Raji (cell line): ENCODE measurements at regions not wholly inside any gene's neighbourhood (a gene's known extent, or its start where the extent isn't known, plus 50 kb on each side); places are given as distances from the start of the nearest gene placed in this dataset.

Source experiments
- POLR2A ChIP-seq: IDR thresholded peaks from 2 replicates; pipeline ENCODE4 v1.6.1; 2011; ENCODE audit warnings: low read depth, low read length, control low read depth; ENCODE audit not compliant: insufficient read depth

DNA sequence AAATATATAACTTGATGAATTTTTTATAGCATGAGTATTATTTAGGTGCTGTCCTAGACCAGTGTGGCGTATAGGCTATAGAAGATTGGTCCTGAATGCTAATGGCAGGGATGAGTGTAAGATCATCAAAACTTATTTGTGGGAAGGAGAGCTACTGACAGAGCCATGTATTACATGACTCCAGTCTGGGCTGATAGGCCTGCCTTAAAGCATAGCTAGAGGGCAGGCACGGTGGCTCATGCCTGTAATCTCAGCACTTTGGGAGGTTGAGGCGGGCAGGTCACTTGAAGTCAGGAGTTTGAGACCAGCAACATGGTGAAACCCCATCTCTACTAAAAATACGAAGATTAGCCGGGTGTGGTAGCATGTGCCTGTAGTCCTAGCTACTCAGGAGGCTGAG lies 198.1 kb upstream of the KLF14 start:
- TF ChIP-seq POLR2A: no peak

- TF ChIP-seq POLR2A: no peak
Observed at GRCh38 chr7:130932667-130933432, 198.8 kb upstream of the KLF14 start.

GRCh38 chr7:130933919-130934318 lies 199.9 kb upstream of the KLF14 start:
- no peak for TF ChIP-seq POLR2A

DNA sequence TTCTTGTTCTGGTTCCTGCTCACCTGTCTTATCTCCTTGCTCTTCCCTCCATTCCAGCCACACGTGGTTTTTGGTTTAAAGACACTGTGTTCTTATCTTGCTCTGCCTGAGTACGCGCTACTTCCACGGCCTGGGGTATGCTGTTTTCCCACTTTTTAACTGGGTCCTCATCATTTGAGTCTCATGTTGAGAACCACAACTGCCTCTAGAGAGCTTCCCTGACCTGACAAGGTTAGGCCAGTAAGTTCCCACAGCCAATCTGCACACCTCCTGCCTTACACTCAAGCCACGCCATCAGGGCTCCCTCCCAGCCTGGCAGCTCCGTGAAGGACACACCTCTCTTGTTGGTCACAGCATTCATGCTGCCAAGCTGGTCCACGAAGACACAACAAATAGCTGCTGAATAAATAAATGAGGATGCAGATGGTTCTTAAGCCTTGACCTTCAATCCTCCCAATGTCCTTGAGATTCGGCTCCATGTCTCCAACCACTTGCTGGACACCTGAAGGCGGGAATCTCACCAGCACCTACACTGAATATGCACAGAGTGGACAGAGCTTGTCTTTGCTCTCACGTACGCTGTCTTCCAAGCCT lies 201.7 kb upstream of the KLF14 start:
- no peak for TF ChIP-seq POLR2A

GRCh38 chr7:130936202-130936931 lies 202.4 kb upstream of the KLF14 start:
- no peak for TF ChIP-seq POLR2A

DNA sequence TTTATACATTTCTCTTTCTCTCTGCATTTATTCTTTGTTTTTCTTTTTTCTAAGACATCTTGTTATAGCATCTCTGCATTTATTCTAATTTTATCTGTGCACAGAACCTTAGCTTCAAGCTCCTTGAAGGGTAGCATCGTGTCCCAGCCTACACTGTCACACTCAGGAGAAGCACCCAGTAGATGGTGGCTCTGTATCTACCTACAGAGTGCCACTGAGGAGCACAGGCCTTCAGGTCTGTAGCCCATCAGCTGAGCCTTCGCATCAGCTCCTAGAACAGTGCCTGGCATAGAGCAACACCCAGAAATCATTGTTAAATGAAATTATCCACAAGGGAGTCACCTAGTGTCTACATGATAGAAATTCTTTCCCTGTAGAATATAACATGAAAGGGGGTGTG lies 203.0 kb upstream of the KLF14 start:
- no peak for TF ChIP-seq POLR2A

DNA sequence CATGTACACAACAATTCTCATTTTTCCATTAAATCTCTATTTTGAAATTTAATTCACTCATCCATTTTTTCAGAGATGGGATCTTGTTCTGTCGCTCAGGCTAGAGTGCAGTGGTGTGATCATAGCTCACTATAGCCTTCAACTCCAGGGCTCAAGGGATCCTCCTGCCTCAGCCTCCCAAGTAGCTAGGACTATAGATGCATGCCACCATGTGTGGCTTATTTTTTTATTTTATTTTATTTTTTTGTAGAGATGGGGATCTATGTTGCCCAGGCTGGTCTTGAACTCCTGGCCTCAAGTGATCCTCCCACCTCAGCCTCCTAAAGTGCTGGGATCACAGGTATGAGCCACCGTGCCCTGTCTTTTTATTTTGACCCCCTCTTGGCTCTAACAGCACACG lies 203.8 kb upstream of the KLF14 start:
- TF ChIP-seq POLR2A: no peak

GRCh38 chr7:130938661-130939060 lies 204.7 kb upstream of the KLF14 start:
- no peak for TF ChIP-seq POLR2A

DNA sequence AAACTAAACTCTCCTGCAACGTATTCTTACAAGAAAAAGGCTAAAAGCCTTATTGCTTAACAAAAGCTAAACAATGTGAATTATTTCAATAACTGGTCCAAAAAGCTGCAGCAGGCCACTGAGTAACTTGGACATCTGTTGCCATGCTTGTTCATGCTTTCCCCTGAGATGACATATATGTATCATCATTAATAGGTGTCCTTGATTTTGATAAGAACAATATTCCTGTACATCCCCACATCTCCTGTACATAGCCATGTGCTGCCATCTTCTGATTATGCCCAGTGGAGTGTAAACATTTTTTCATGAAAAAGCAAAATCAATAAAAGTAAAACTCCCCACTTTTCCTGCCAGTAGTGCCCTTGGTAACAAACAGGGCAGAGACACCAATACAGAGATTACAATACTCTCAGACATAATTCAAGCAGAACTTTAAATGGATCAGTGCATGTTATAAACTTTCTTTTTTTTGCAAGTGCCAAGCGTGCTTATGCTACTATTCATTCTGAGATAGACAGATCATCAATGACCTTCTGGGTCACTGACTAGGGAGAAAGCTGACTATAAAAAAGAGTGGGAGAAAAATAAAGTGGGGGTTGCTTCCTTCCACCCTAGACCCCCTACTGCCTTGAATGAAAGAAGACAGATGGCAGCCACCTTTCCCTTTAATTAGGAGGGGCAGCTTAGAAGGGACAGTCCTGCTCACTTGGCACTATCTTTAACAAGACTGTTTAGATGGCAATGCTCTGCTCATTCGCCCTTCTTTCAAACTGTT lies 205.5 kb upstream of the KLF14 start:
- no peak for TF ChIP-seq POLR2A

GRCh38 chr7:130940326-130940725 lies 206.3 kb upstream of the KLF14 start:
- TF ChIP-seq POLR2A: no peak

DNA sequence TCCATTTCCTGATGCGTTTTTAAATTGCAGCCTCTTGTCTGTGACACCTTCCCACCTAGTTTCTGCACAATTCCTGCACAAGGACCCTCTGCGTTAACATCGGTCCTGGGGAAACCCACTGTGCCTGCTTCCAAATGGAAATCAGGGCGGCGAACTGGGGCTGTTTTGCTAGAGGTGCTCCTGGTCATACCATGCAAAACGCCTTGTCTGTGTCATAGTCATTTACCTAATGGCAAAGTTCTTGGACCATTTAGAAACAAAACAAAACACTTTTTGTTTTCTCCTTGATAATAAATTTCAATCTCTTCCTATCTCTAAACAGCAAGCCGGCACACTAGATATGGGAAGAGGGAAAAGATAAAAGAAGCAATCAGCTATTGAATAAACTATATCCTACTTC lies 206.9 kb upstream of the KLF14 start:
- TF ChIP-seq POLR2A: no peak

DNA sequence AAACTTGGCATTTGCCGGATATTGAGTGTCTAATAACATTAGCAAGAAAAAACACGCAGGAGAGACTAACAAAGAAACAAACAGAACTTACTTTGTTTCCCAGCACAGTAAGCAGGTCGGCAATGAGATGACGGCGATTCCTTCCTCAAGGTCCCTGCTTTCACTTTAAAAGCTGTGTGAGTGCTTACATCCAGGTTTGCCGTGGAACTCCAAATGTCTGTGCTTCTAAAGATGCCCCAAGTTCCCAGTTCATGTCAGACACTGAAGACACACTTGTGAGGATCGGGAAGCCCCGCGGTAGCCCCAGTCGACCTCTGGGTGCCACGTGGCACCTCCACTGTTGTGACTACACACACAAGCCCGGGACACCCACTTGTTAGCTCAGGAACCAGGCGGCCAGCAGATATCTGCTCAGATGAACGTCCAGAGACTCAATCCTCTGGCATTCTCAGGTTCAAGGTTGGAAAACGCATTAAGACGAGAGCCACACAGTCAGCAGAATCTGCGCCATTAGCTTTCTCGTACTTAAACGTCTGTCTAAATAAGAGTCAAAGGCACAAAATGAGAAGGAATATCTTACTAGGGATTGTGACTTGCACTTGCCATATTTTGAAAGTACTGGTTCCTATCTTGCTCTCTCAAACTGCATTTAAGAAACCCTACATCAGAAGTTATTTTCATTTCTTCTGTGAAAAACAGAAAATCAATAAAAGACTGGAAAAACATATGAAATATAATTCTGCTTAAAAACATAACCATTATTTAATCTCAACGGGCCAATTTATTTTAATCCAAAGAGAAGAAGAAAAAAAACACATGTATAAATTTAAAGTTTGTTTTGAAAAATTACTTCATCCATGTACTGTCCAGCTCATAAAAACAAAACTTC lies 207.6 kb upstream of the KLF14 start:
- no peak for TF ChIP-seq POLR2A

DNA sequence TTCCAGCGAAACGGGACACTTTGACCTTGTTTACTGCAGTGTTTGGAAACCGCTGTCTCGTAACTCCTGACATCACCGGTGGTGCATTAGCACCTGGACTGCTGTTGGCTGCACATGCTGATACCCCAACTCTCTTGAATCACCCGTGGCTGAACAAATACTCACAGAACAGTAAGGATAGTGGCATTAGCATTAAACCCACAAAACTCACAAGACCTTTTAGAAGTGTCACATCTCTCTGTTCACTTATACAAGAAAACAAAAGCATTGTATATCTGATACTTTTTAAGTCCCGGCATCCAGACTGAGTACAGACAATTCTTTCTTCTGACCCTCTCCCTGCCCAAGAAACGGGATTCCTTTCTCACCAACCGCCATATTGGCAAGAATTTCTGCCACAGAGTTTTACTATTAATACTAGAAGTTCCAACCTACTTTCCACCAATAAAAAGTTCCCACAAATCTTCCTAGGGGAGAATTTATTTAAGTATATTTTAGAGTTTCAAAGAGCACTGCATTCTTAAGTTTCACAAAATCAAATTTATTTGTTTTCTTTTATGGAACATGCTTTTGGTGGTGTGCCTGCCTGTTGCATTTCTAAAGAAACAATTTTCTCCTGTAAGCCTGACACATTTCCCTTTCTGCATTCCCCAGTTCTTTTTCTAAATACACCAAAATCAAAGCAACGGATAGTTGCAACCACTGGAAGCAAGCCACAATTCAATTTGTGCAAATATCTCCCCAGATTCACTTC lies 208.4 kb upstream of the KLF14 start:
- no peak for TF ChIP-seq POLR2A
